Esophagus squamous epithelium (tissue), 4 donors: ENCODE measurements at regions not wholly inside any gene's neighbourhood (a gene's known extent, or its start where the extent isn't known, plus 50 kb on each side); places are given as distances from the start of the nearest gene placed in this dataset.

Source experiments
- CTCF ChIP-seq, 6 experiments: fragments of 450-650 bp in 4 of 6; fragments of 200-600 bp in 2 of 6; sonication (generic) in 2 of 6; IDR thresholded peaks; one replicate each; pipeline ENCODE4 v1.5.1; 2016 to 2019; ENCODE audit warnings: antibody characterized with exemption in 6 of 6, mild to moderate bottlenecking in 4 of 6, moderate library complexity in 4 of 6
- POLR2A ChIP-seq, 4 donors: fragments of 450-650 bp; IDR thresholded peaks; one replicate each; pipeline ENCODE4 v1.6.1; 2017; ENCODE audit warnings: antibody characterized with exemption in 4 of 4, mild to moderate bottlenecking in 4 of 4, moderate library complexity in 3 of 4

DNA sequence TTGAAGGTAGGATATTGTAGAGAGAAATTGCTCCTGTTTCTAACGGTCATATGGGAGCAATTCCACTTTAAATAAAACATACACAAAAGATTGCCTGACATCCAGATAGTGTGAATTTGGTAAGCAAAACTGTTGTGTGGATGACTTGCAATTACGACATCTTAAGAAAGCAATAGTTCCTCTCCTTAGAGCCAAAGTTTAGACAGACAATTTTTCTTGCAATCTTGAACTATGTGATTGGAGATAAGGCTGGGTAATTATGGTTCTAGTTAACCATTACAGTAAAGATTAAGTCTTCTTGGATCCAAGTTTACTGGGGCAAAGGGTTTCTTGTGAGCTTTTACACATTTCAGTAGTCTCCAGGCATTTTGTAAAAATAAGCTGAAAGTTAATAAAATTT, 1080.6 kb upstream of the CDH6 start:
- no peak for TF ChIP-seq CTCF (IDR thresholded peaks at IDR 0.05)
- TF ChIP-seq POLR2A (IDR thresholded peaks at IDR 0.05), result no peak
